Endothelial cell of umbilical vein (primary cell): ENCODE measurements at regions not wholly inside any gene's neighbourhood (a gene's known extent, or its start where the extent isn't known, plus 50 kb on each side); places are given as distances from the start of the nearest gene placed in this dataset.

Experiments used
- BruUV-seq: library from RNA; stranded (reverse); fragments of 400-500 nt; replicated peaks from 2 replicates; lab custom pipeline; 2021; lab: Mats Ljungman, UMichigan
- CTCF ChIA-PET: fragments of 300-600, 350-600 bp; sonication (Branson Sonifier 250); formaldehyde crosslinking; loops from one replicate; lab custom pipeline; 2021; ENCODE audit warnings: antibody characterized with exemption, inconsistent platforms; lab: Charles Lee
- POLR2A ChIA-PET: fragments of 300-600, 350-600 bp; sonication (Branson Sonifier 250); formaldehyde crosslinking; loops from one replicate; lab custom pipeline; 2021; ENCODE audit warnings: antibody characterized with exemption, inconsistent platforms; lab: Charles Lee
- DNase-seq: peaks from one replicate; pipeline ENCODE4 v3.0.0-alpha.2; 2011; ENCODE audit warnings: low read depth, low spot score
- FAIRE-seq: peaks from 2 replicates; lab custom pipeline; 2011; peaks lifted over from hg19 to GRCh38; lab: Jason Lieb, UNC
- H2AFZ ChIP-seq: 2 replicates; pipeline ENCODE4 v1.6.0; 2012; ENCODE audit warnings: low read depth, low read length, control low read depth, inconsistent platforms
- H3K27ac ChIP-seq: 2 replicates; pipeline ENCODE4 v1.5.1; 2011; ENCODE audit warnings: low read depth, mild to moderate bottlenecking, control low read depth, low read length, moderate library complexity; ENCODE audit not compliant: insufficient read depth
- H3K27me3 ChIP-seq, 2 experiments: 2 replicates each; pipeline versions ENCODE4 v1.6.0 to v1.6.1; 2011; ENCODE audit warnings: low read length in 2 of 2, mixed read lengths in 1 of 2; ENCODE audit not compliant: control insufficient read depth in 2 of 2, insufficient read depth in 2 of 2
- H3K36me3 ChIP-seq, 2 experiments: 2 replicates in 1 of 2; 3 replicates in 1 of 2; pipeline ENCODE4 v1.5.1; 2011; ENCODE audit warnings: low read length in 2 of 2, mild to moderate bottlenecking in 1 of 2, moderate library complexity in 1 of 2; ENCODE audit not compliant: control insufficient read depth in 2 of 2, insufficient read depth in 2 of 2; ENCODE audit errors: extremely low read depth in 1 of 2
- H3K4me1 ChIP-seq: 3 replicates; pipeline ENCODE4 v1.5.1; 2011; ENCODE audit warnings: mild to moderate bottlenecking, low read length; ENCODE audit not compliant: control insufficient read depth, insufficient read depth; ENCODE audit errors: extremely low read depth
- H3K4me2 ChIP-seq: 2 replicates; pipeline ENCODE4 v1.6.1; 2011; ENCODE audit warnings: low read length, control low read depth, mixed read lengths; ENCODE audit not compliant: insufficient read depth
- H3K4me3 ChIP-seq, 3 experiments: fragments of 200-600 bp in 1 of 3; sonication (generic), shearing (Covaris generic) in 1 of 3; replicated peaks in 1 of 3; 2 replicates each; pipeline ENCODE4 v1.5.1; 2011 to 2016; ENCODE audit warnings: control low read depth in 3 of 3, low read length in 3 of 3, mild to moderate bottlenecking in 2 of 3, inconsistent platforms in 1 of 3, low read depth in 1 of 3, moderate library complexity in 1 of 3; ENCODE audit not compliant: insufficient read depth in 1 of 3
- H3K79me2 ChIP-seq: 2 replicates; pipeline ENCODE4 v1.6.0; 2012; ENCODE audit warnings: low read length, inconsistent platforms; ENCODE audit not compliant: control insufficient read depth, insufficient read depth
- H3K9ac ChIP-seq: replicated peaks from 2 replicates; pipeline ENCODE3; 2011; ENCODE audit warnings: low read length, control low read depth; ENCODE audit not compliant: insufficient read depth; ENCODE audit errors: extremely low read depth
- H3K9me1 ChIP-seq: replicated peaks from 3 replicates; pipeline ENCODE4 v1.6.0; 2011; ENCODE audit warnings: mild to moderate bottlenecking, low read length; ENCODE audit not compliant: control insufficient read depth, insufficient read depth; ENCODE audit errors: extremely low read depth
- H3K9me3 ChIP-seq: replicated peaks from 2 replicates; pipeline ENCODE4 v1.5.1; 2012; ENCODE audit warnings: low read length, inconsistent platforms; ENCODE audit not compliant: control insufficient read depth, insufficient read depth
- H4K20me1 ChIP-seq: replicated peaks from 2 replicates; pipeline ENCODE3; 2011; ENCODE audit warnings: mild to moderate bottlenecking, low read length; ENCODE audit not compliant: control insufficient read depth, insufficient read depth; ENCODE audit errors: extremely low read depth
- EZH2 ChIP-seq: IDR thresholded peaks from 2 replicates; pipeline ENCODE4 v1.6.1; 2012; ENCODE audit warnings: borderline replicate concordance, low read depth, mild to moderate bottlenecking, moderate library complexity, low read length, inconsistent platforms; ENCODE audit not compliant: severe bottlenecking
- FOS ChIP-seq: IDR thresholded peaks from 2 replicates; pipeline ENCODE4 v1.6.1; 2011; ENCODE audit warnings: mild to moderate bottlenecking, low read length, moderate library complexity, borderline replicate concordance; ENCODE audit not compliant: insufficient read depth
- GATA2 ChIP-seq: IDR thresholded peaks from 2 replicates; pipeline ENCODE4 v1.7.0; 2011; ENCODE audit warnings: low read depth, mild to moderate bottlenecking, moderate library complexity, mixed read lengths, low read length; ENCODE audit not compliant: insufficient read length, insufficient read depth
- JUN ChIP-seq: IDR thresholded peaks from 2 replicates; pipeline ENCODE4 v1.6.1; 2011; ENCODE audit warnings: borderline replicate concordance, low read depth; ENCODE audit not compliant: insufficient read length, insufficient read depth
- MYC ChIP-seq: IDR thresholded peaks from one replicate; pipeline ENCODE4 v1.6.1; 2011; ENCODE audit warnings: mild to moderate bottlenecking, low read depth, low read length
- POLR2A ChIP-seq: IDR thresholded peaks from 2 replicates; pipeline ENCODE4 v1.6.1; 2012; ENCODE audit warnings: low read depth, mild to moderate bottlenecking, control low read depth, low read length
- POLR2AphosphoS5 ChIP-seq: IDR thresholded peaks from 2 replicates; pipeline ENCODE4 v1.6.1; 2012; ENCODE audit warnings: low read depth, mild to moderate bottlenecking, control low read depth, low read length, moderate library complexity; ENCODE audit not compliant: insufficient read depth
- dilution Hi-C: fragments of 300-500 bp; cut with MboI; formaldehyde crosslinking; loops from one replicate; pipeline ENCODE4 v1.15.0; 2019; ENCODE audit warnings: low sequenced_read_pairs; ENCODE audit not compliant: extremely low pct_ligation_motif_present
- intact Hi-C: fragments of 100-400 bp; cut with micrococcal nuclease; formaldehyde crosslinking; loops from one replicate; pipeline ENCODE4 v1.10.0; 2022
- TF ChIP-seq, protein P1 (sequence below): IDR thresholded peaks from 2 replicates; pipeline ENCODE4 v1.6.1; 2011; ENCODE audit not compliant: insufficient read depth, insufficient read length
- TF ChIP-seq, protein P2 (sequence below), 2 donors: IDR thresholded peaks; 1 replicate in 1 of 2; 2 replicates in 1 of 2; pipeline ENCODE4 v1.5.1; 2011; ENCODE audit warnings: low read length in 2 of 2, mild to moderate bottlenecking in 2 of 2, moderate library complexity in 2 of 2, control low read depth in 1 of 2, inconsistent platforms in 1 of 2, low read depth in 1 of 2; ENCODE audit not compliant: insufficient read depth in 1 of 2; ENCODE audit errors: extremely low read depth in 1 of 2

DNA sequence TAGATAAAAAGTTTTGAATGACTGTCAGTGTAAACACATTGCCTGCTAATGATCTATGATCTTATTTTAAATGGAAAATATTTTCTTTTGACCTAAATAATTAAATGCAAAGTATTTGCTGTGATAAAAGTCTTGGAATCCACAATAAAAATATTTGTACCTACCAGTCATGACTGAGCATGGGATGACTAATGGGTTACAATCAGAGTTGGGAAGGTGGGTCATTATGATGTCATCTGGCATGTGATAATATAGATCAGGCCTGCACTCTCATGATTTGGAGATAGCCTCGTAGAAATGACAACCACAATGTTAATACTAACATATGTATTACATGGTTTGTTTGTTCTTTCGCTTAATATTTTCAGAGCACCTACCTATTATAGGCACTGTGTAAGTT is 848.8 kb upstream of the KLHL29 start:
- FAIRE-seq = no peak
- H3K4me3 ChIP-seq = no peak overlapping the region
- POLR2A ChIA-PET = no interaction called here

More for the DNA sequence above, 848.8 kb upstream of the KLHL29 start:
- no peaks in the 10 kb centered on the region for H3K27me3 ChIP-seq
- intact Hi-C loops (no loop called here), dilution Hi-C loops (no loop called here)
- H3K36me3 ChIP-seq = no peaks in the 10 kb centered on the region
- H3K4me2 ChIP-seq = no peak overlapping the region
- CTCF ChIA-PET = no interaction called here
- TF ChIP-seq, protein P1, sequence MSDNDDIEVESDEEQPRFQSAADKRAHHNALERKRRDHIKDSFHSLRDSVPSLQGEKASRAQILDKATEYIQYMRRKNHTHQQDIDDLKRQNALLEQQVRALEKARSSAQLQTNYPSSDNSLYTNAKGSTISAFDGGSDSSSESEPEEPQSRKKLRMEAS = no peak
- TF ChIP-seq MYC = no peak
- TF ChIP-seq JUN = no peak
- no peak for TF ChIP-seq EZH2
- no peak for TF ChIP-seq GATA2
- TF ChIP-seq POLR2A = no peak
- TF ChIP-seq FOS = no peak
- no peak for TF ChIP-seq POLR2AphosphoS5
- TF ChIP-seq, protein P2, sequence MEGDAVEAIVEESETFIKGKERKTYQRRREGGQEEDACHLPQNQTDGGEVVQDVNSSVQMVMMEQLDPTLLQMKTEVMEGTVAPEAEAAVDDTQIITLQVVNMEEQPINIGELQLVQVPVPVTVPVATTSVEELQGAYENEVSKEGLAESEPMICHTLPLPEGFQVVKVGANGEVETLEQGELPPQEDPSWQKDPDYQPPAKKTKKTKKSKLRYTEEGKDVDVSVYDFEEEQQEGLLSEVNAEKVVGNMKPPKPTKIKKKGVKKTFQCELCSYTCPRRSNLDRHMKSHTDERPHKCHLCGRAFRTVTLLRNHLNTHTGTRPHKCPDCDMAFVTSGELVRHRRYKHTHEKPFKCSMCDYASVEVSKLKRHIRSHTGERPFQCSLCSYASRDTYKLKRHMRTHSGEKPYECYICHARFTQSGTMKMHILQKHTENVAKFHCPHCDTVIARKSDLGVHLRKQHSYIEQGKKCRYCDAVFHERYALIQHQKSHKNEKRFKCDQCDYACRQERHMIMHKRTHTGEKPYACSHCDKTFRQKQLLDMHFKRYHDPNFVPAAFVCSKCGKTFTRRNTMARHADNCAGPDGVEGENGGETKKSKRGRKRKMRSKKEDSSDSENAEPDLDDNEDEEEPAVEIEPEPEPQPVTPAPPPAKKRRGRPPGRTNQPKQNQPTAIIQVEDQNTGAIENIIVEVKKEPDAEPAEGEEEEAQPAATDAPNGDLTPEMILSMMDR (IDR thresholded peaks at IDR 0.05; ENCODE audit: extremely low read depth in 1 of 2, insufficient read depth in 1 of 2, low read depth in 1 of 2, low read length in 2 of 2) = no peak
- peaks cover 6% of the 10 kb centered on the region for H3K9me3 ChIP-seq
- BruUV-seq = no TSS peak
- H3K79me2 ChIP-seq = no peaks in the 10 kb centered on the region
- H3K27ac ChIP-seq = no peak overlapping the region
- no peak overlapping the region for H3K9ac ChIP-seq
- no peak overlapping the region for H2AFZ ChIP-seq
- H3K4me1 ChIP-seq = no peaks in the 10 kb centered on the region
- DNase-seq = no peak
- no peaks in the 10 kb centered on the region for H3K9me1 ChIP-seq
- no peaks in the 10 kb centered on the region for H4K20me1 ChIP-seq
